Esophagus squamous epithelium (tissue), 4 donors: ENCODE measurements at regions not wholly inside any gene's neighbourhood (a gene's known extent, or its start where the extent isn't known, plus 50 kb on each side); places are given as distances from the start of the nearest gene placed in this dataset.

Experiments used
- POLR2A ChIP-seq, 4 donors: fragments of 450-650 bp; IDR thresholded peaks; one replicate each; pipeline ENCODE4 v1.6.1; 2017; ENCODE audit warnings: antibody characterized with exemption in 4 of 4, mild to moderate bottlenecking in 4 of 4, moderate library complexity in 3 of 4
- TF ChIP-seq, protein P1 (sequence below), 6 experiments: fragments of 450-650 bp in 4 of 6; fragments of 200-600 bp in 2 of 6; sonication (generic) in 2 of 6; IDR thresholded peaks; one replicate each; pipeline ENCODE4 v1.5.1; 2016 to 2019; ENCODE audit warnings: antibody characterized with exemption in 6 of 6, mild to moderate bottlenecking in 4 of 6, moderate library complexity in 4 of 6

DNA sequence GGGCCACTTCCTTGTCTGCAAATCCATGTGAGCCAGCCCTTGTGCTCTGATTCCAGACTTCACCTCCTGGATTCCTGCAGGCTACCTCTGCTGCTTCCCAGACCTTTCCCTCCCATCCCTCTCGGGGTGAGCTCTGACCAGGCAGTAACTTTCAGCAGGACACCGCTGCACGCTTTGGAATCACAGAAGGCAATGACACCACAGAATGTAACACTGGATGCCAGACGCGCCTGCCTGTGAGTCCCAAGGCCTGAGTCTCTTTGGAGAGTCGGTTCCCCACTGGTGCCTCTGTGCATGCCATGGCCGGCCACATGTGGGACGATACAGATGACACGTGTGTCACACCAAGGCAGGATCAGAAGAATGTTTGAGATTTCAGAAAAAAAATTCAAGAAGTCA, 89.7 kb upstream of the ERRFI1 start:
- TF ChIP-seq, protein P1, sequence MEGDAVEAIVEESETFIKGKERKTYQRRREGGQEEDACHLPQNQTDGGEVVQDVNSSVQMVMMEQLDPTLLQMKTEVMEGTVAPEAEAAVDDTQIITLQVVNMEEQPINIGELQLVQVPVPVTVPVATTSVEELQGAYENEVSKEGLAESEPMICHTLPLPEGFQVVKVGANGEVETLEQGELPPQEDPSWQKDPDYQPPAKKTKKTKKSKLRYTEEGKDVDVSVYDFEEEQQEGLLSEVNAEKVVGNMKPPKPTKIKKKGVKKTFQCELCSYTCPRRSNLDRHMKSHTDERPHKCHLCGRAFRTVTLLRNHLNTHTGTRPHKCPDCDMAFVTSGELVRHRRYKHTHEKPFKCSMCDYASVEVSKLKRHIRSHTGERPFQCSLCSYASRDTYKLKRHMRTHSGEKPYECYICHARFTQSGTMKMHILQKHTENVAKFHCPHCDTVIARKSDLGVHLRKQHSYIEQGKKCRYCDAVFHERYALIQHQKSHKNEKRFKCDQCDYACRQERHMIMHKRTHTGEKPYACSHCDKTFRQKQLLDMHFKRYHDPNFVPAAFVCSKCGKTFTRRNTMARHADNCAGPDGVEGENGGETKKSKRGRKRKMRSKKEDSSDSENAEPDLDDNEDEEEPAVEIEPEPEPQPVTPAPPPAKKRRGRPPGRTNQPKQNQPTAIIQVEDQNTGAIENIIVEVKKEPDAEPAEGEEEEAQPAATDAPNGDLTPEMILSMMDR (IDR thresholded peaks at IDR 0.05) = no peak
- TF ChIP-seq POLR2A (IDR thresholded peaks at IDR 0.05) = no peak
